Keratinocyte (primary cell): ENCODE measurements at regions not wholly inside any gene's neighbourhood (a gene's known extent, or its start where the extent isn't known, plus 50 kb on each side); places are given as distances from the start of the nearest gene placed in this dataset.
"Not testable (repeated sequence)": the region's sequence is repeated elsewhere in the genome, so short reads cannot be mapped to it uniquely, and the experiment has no call there.

Experiments used
- DNase-seq: peaks from one replicate; pipeline ENCODE4 v3.0.0-alpha.2; 2011; ENCODE audit warnings: low read depth, missing footprints, low spot score
- FAIRE-seq: peaks from 2 replicates; lab custom pipeline; 2011; peaks lifted over from hg19 to GRCh38; lab: Jason Lieb, UNC
- H2AFZ ChIP-seq: 2 replicates; pipeline ENCODE4 v1.6.0; 2012; ENCODE audit warnings: low read length, control low read depth, inconsistent platforms; ENCODE audit not compliant: control insufficient read depth
- H3K27ac ChIP-seq: 2 replicates; pipeline ENCODE4 v1.5.1; 2011; ENCODE audit warnings: low read length; ENCODE audit not compliant: control insufficient read depth, insufficient read depth
- H3K27me3 ChIP-seq: 3 replicates; pipeline ENCODE4 v1.6.0; 2011; ENCODE audit warnings: low read length; ENCODE audit not compliant: control insufficient read depth, insufficient read depth; ENCODE audit errors: extremely low read depth
- H3K36me3 ChIP-seq, 2 experiments: 2 replicates in 1 of 2; 3 replicates in 1 of 2; pipeline ENCODE4 v1.5.1; 2011; ENCODE audit warnings: low read length in 2 of 2, mild to moderate bottlenecking in 1 of 2; ENCODE audit not compliant: control insufficient read depth in 2 of 2, insufficient read depth in 2 of 2; ENCODE audit errors: extremely low read depth in 1 of 2
- H3K4me1 ChIP-seq: 3 replicates; pipeline ENCODE4 v1.5.1; 2011; ENCODE audit warnings: low read length; ENCODE audit not compliant: control insufficient read depth, insufficient read depth; ENCODE audit errors: extremely low read depth
- H3K4me2 ChIP-seq: 3 replicates; pipeline ENCODE4 v1.6.0; 2011; ENCODE audit warnings: low read depth, low read length; ENCODE audit not compliant: control insufficient read depth, insufficient read depth; ENCODE audit errors: extremely low read depth
- H3K4me3 ChIP-seq, 3 experiments: fragments of 200-600 bp in 1 of 3; sonication (generic) in 1 of 3; 2 replicates in 2 of 3; 3 replicates in 1 of 3; pipeline ENCODE4 v1.5.1; 2011 to 2016; ENCODE audit warnings: low read length in 3 of 3, mild to moderate bottlenecking in 3 of 3, control low read depth in 2 of 3, inconsistent platforms in 1 of 3, low read depth in 1 of 3, mixed read lengths in 1 of 3, mixed run types in 1 of 3, moderate library complexity in 1 of 3; ENCODE audit not compliant: control insufficient read depth in 2 of 3, insufficient read depth in 2 of 3; ENCODE audit errors: extremely low read depth in 1 of 3
- H3K79me2 ChIP-seq: 2 replicates; pipeline ENCODE4 v1.6.0; 2012; ENCODE audit warnings: low read length; ENCODE audit not compliant: control insufficient read depth, insufficient read depth
- H3K9ac ChIP-seq: 3 replicates; pipeline ENCODE4 v1.6.0; 2011; ENCODE audit warnings: low read length; ENCODE audit not compliant: control insufficient read depth, insufficient read depth; ENCODE audit errors: extremely low read depth
- H3K9me1 ChIP-seq: 3 replicates; pipeline ENCODE4 v1.6.0; 2011; ENCODE audit warnings: low read length; ENCODE audit not compliant: control insufficient read depth, insufficient read depth; ENCODE audit errors: extremely low read depth
- H3K9me3 ChIP-seq: 2 replicates; pipeline ENCODE4 v1.5.1; 2012; ENCODE audit warnings: low read depth, low read length; ENCODE audit not compliant: control insufficient read depth
- H4K20me1 ChIP-seq: 3 replicates; pipeline ENCODE4 v1.6.0; 2011; ENCODE audit warnings: low read length; ENCODE audit not compliant: control insufficient read depth, insufficient read depth; ENCODE audit errors: extremely low read depth
- EZH2 ChIP-seq: IDR thresholded peaks from one replicate; pipeline ENCODE4 v1.6.1; 2012; ENCODE audit warnings: inconsistent platforms, mild to moderate bottlenecking, low read length, moderate library complexity
- dilution Hi-C: fragments of 300-500 bp; cut with MboI; formaldehyde crosslinking; loops from one replicate; pipeline ENCODE4 v1.7.0; 2020; ENCODE audit warnings: low sequenced_read_pairs; ENCODE audit not compliant: extremely low pct_ligation_motif_present
- TF ChIP-seq, protein P1 (sequence below), 3 experiments: IDR thresholded peaks in 1 of 3; conservative IDR thresholded peaks in 1 of 3; optimal IDR thresholded peaks in 1 of 3; 2 replicates in 2 of 3; 3 replicates in 1 of 3; pipeline versions ENCODE3 to v1.5.1; 2011; ENCODE audit warnings: low read length in 3 of 3, mild to moderate bottlenecking in 3 of 3, moderate library complexity in 2 of 3, control low read depth in 1 of 3, inconsistent platforms in 1 of 3; ENCODE audit not compliant: insufficient read depth in 2 of 3; ENCODE audit errors: extremely low read depth in 1 of 3

DNA sequence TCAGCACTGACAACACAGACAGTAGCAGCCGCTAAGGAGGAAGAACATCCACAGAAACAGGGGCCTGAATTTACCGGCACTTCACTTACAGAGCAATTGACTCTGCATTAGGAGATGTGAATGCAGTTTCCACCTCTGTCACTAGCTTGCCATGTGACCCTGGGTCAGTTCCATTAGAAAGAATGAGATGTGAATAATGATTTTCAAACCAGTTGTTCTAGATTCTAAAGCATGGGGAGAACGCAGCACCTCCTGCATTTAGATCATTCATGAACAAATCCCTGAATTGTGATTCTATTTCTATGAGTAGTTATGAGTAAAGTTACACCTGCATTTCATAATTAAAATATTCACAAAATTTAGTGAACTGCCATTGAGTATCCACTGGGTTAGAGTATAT lies 197.3 kb upstream of the EXOC2 start:
- H3K4me2 ChIP-seq: no peak overlapping the region
- H3K9ac ChIP-seq: no peak overlapping the region
- no peaks in the 10 kb centered on the region for H3K9me3 ChIP-seq
- DNase-seq (no peak), FAIRE-seq (no peak)
- H3K27me3 ChIP-seq: no peaks in the 10 kb centered on the region
- no peak overlapping the region for H3K27ac ChIP-seq
- no peak overlapping the region for H3K4me3 ChIP-seq
- dilution Hi-C loops: no loop called here
- no peaks in the 10 kb centered on the region for H4K20me1 ChIP-seq
- no peaks in the 10 kb centered on the region for H3K36me3 ChIP-seq
- H2AFZ ChIP-seq: no peak overlapping the region
- no peaks in the 10 kb centered on the region for H3K9me1 ChIP-seq
- H3K4me1 ChIP-seq: peaks cover 6% of the 10 kb centered on the region
- no peaks in the 10 kb centered on the region for H3K79me2 ChIP-seq
- no peak for TF ChIP-seq EZH2
- TF ChIP-seq, protein P1, sequence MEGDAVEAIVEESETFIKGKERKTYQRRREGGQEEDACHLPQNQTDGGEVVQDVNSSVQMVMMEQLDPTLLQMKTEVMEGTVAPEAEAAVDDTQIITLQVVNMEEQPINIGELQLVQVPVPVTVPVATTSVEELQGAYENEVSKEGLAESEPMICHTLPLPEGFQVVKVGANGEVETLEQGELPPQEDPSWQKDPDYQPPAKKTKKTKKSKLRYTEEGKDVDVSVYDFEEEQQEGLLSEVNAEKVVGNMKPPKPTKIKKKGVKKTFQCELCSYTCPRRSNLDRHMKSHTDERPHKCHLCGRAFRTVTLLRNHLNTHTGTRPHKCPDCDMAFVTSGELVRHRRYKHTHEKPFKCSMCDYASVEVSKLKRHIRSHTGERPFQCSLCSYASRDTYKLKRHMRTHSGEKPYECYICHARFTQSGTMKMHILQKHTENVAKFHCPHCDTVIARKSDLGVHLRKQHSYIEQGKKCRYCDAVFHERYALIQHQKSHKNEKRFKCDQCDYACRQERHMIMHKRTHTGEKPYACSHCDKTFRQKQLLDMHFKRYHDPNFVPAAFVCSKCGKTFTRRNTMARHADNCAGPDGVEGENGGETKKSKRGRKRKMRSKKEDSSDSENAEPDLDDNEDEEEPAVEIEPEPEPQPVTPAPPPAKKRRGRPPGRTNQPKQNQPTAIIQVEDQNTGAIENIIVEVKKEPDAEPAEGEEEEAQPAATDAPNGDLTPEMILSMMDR (optimal IDR thresholded peaks at IDR 0.05 in 1 of 3, IDR thresholded peaks at IDR 0.05 in 1 of 3, conservative IDR thresholded peaks at IDR 0.05 in 1 of 3; ENCODE audit: extremely low read depth in 1 of 3, insufficient read depth in 2 of 3, low read length in 3 of 3): no peak

- TF ChIP-seq EZH2: no peak
- TF ChIP-seq, protein P1 (optimal IDR thresholded peaks at IDR 0.05 in 1 of 3, IDR thresholded peaks at IDR 0.05 in 1 of 3, conservative IDR thresholded peaks at IDR 0.05 in 1 of 3; ENCODE audit: extremely low read depth in 1 of 3, insufficient read depth in 2 of 3, low read length in 3 of 3): no peak
- Histone ChIP-seq H4K20me1 (no peaks in the 10 kb centered on the region), H3K36me3 (no peaks in the 10 kb centered on the region), H3K27me3 (no peaks in the 10 kb centered on the region), H3K9ac (no peak overlapping the region), H3K4me2 (no peak overlapping the region), H3K4me3 (no peak overlapping the region), H3K79me2 (no peaks in the 10 kb centered on the region), H3K9me3 (no peaks in the 10 kb centered on the region), H2AFZ (no peak overlapping the region), H3K4me1 (peaks cover 10% of the 10 kb centered on the region), H3K27ac (no peak overlapping the region), H3K9me1 (no peaks in the 10 kb centered on the region)
- dilution Hi-C loops: no loop called here
- FAIRE-seq (no peak), DNase-seq (no peak)
Measured at GRCh38 chr6:887583-888235, 194.8 kb upstream of the EXOC2 start.

GRCh38 chr6:886116-886515 lies 193.2 kb upstream of the EXOC2 start:
- H3K9me1 ChIP-seq, H2AFZ ChIP-seq, H3K4me3 ChIP-seq, H3K27ac ChIP-seq, H3K9me3 ChIP-seq, DNase-seq, H3K4me2 ChIP-seq, H3K9ac ChIP-seq, H3K27me3 ChIP-seq, H4K20me1 ChIP-seq, dilution Hi-C loops, FAIRE-seq, H3K79me2 ChIP-seq, H3K36me3 ChIP-seq: not testable (repeated sequence)
- H3K4me1 ChIP-seq: peaks cover 10% of the 10 kb centered on the region
